HEK293 (cell line): ENCODE measurements at regions not wholly inside any gene's neighbourhood (a gene's known extent, or its start where the extent isn't known, plus 50 kb on each side); places are given as distances from the start of the nearest gene placed in this dataset.

Experiments
- CTCF ChIA-PET: fragments of 350-600 bp; formaldehyde crosslinking; extraction: SDS; loops from one replicate; lab custom pipeline; 2021; ENCODE audit warnings: antibody characterized with exemption; lab: Yijun Ruan, JAX
- POLR2A ChIA-PET: fragments of 300-600 bp; formaldehyde crosslinking; extraction: SDS; loops from one replicate; lab custom pipeline; 2020; ENCODE audit warnings: antibody characterized with exemption, inconsistent platforms; lab: Yijun Ruan, JAX
- H3K27ac ChIP-seq: fragments of 200-500 bp; sonication (Bioruptor generic); 2 replicates; pipeline ENCODE4 v1.5.1; 2014; ENCODE audit warnings: low read depth, low read length, control low read depth, inconsistent platforms; ENCODE audit errors: extremely low read depth
- H3K36me3 ChIP-seq, 2 experiments: fragments of 200-500 bp in 1 of 2; sonication (Bioruptor generic) in 1 of 2; 1 replicate in 1 of 2; 2 replicates in 1 of 2; pipeline ENCODE4 v1.5.1; 2014 to 2017; ENCODE audit warnings: inconsistent platforms in 2 of 2, low read length in 2 of 2; ENCODE audit not compliant: control insufficient read depth in 2 of 2, insufficient read depth in 1 of 2
- H3K4me1 ChIP-seq: fragments of 200-500 bp; sonication (Bioruptor generic); 2 replicates; pipeline ENCODE4 v1.5.1; 2014; ENCODE audit warnings: mild to moderate bottlenecking, low read length, inconsistent platforms; ENCODE audit not compliant: control insufficient read depth, insufficient read depth
- H3K4me3 ChIP-seq: 2 replicates; pipeline ENCODE4 v1.5.1; 2011; ENCODE audit warnings: low read depth, mild to moderate bottlenecking, control low read depth, low read length, moderate library complexity
- H3K9me3 ChIP-seq: fragments of 200-500 bp; sonication (Bioruptor generic); 2 replicates; pipeline ENCODE4 v1.5.1; 2014; ENCODE audit warnings: low read depth, low read length, inconsistent platforms; ENCODE audit not compliant: control insufficient read depth, insufficient read depth
- HOXC10 ChIP-seq: sonication (generic); formaldehyde crosslinking; IDR thresholded peaks from 2 replicates; pipeline ENCODE4 v1.8.1; 2023; ENCODE audit warnings: mild to moderate bottlenecking, missing genetic modification reagents
- HOXD13 ChIP-seq: sonication (generic); formaldehyde crosslinking; IDR thresholded peaks from 2 replicates; pipeline ENCODE4 v1.8.0; 2022; ENCODE audit warnings: missing genetic modification reagents, borderline replicate concordance
- KLF1 ChIP-seq: fragments of 450-650 bp; formaldehyde crosslinking; IDR thresholded peaks from 2 replicates; pipeline ENCODE4 v1.5.1; 2016; ENCODE audit warnings: missing biosample characterization, missing genetic modification characterization
- KLF16 ChIP-seq: fragments of 450-650 bp; formaldehyde crosslinking; IDR thresholded peaks from 2 replicates; pipeline ENCODE4 v1.5.1; 2017; ENCODE audit warnings: missing biosample characterization, missing genetic modification characterization
- PRDM10 ChIP-seq: fragments of 450-650 bp; formaldehyde crosslinking; IDR thresholded peaks from 2 replicates; pipeline ENCODE4 v1.5.1; 2016; ENCODE audit warnings: missing biosample characterization, missing genetic modification characterization
- SP3 ChIP-seq: fragments of 450-650 bp; formaldehyde crosslinking; IDR thresholded peaks from 2 replicates; pipeline ENCODE4 v1.5.1; 2016; ENCODE audit warnings: missing biosample characterization, missing genetic modification characterization
- YY2 ChIP-seq: fragments of 450-650 bp; formaldehyde crosslinking; IDR thresholded peaks from 2 replicates; pipeline ENCODE4 v1.5.1; 2016; ENCODE audit warnings: missing biosample characterization, missing genetic modification characterization
- ZBTB26 ChIP-seq: fragments of 450-650 bp; formaldehyde crosslinking; optimal IDR thresholded peaks from 2 replicates; pipeline ENCODE3; 2016; ENCODE audit warnings: missing biosample characterization, mild to moderate bottlenecking, missing genetic modification characterization
- ZBTB48 ChIP-seq: fragments of 450-650 bp; formaldehyde crosslinking; IDR thresholded peaks from 2 replicates; pipeline ENCODE4 v1.5.1; 2016; ENCODE audit warnings: missing biosample characterization, missing genetic modification characterization
- ZNF16 ChIP-seq: fragments of 450-650 bp; formaldehyde crosslinking; IDR thresholded peaks from 2 replicates; pipeline ENCODE4 v1.5.1; 2016; ENCODE audit warnings: low read depth, missing biosample characterization, missing genetic modification characterization
- ZNF23 ChIP-seq: fragments of 450-650 bp; formaldehyde crosslinking; IDR thresholded peaks from 2 replicates; pipeline ENCODE4 v1.5.1; 2016; ENCODE audit warnings: missing biosample characterization, missing genetic modification characterization, borderline replicate concordance
- ZNF248 ChIP-seq: fragments of 450-650 bp; formaldehyde crosslinking; IDR thresholded peaks from 2 replicates; pipeline ENCODE4 v1.5.1; 2017; ENCODE audit warnings: missing biosample characterization, missing genetic modification characterization
- ZNF518A ChIP-seq: fragments of 450-650 bp; formaldehyde crosslinking; conservative IDR thresholded peaks from 2 replicates; pipeline ENCODE4 v1.5.1; 2016; ENCODE audit warnings: low read depth, missing biosample characterization, missing genetic modification characterization
- ZNF521 ChIP-seq: fragments of 450-650 bp; formaldehyde crosslinking; IDR thresholded peaks from 2 replicates; pipeline ENCODE4 v1.5.1; 2017; ENCODE audit warnings: missing biosample characterization, mild to moderate bottlenecking, missing genetic modification characterization
- ZNF621 ChIP-seq: fragments of 450-650 bp; formaldehyde crosslinking; IDR thresholded peaks from 2 replicates; pipeline ENCODE4 v1.5.1; 2017; ENCODE audit warnings: missing biosample characterization, missing genetic modification characterization
- ZSCAN4 ChIP-seq: fragments of 450-650 bp; formaldehyde crosslinking; IDR thresholded peaks from 2 replicates; pipeline ENCODE4 v1.5.1; 2017; ENCODE audit warnings: missing biosample characterization, missing genetic modification characterization

- no peaks in the 10 kb centered on the region for H3K36me3 ChIP-seq
- H3K4me3 ChIP-seq: no peak overlapping the region
- peaks cover 6% of the 10 kb centered on the region; the same call in 1 of the 2 replicates for H3K4me1 ChIP-seq
- H3K9me3 ChIP-seq: no peaks in the 10 kb centered on the region; the same call in 1 of the 2 replicates
- no peak overlapping the region for H3K27ac ChIP-seq
- POLR2A ChIA-PET: no interaction called here
- no peak for TF ChIP-seq YY2 (tag by site-specific recombination)
- no peak for TF ChIP-seq HOXC10
- no peak for TF ChIP-seq ZNF23
- no peak for TF ChIP-seq KLF16 (tag by site-specific recombination)
- no peak for TF ChIP-seq ZBTB26 (tag by site-specific recombination)
- no peak for TF ChIP-seq HOXD13
- no peak for TF ChIP-seq ZNF248
- no peak for TF ChIP-seq ZNF521 (tag by site-specific recombination)
- no peak for TF ChIP-seq PRDM10
- no peak for TF ChIP-seq ZNF16 (tag by site-specific recombination)
- TF ChIP-seq ZNF621 (tag by site-specific recombination): no peak
- TF ChIP-seq ZBTB48 (tag by site-specific recombination): no peak
- no peak for TF ChIP-seq SP3
- no peak for TF ChIP-seq ZNF518A (tag by site-specific recombination)
- CTCF ChIA-PET: interaction anchor here (1.0 to 1.7 kb wide), 2 partner anchors 21 to 1150 kb away, joined by 4 read pairs; no protein-coding TSS in a partner anchor
Measured at GRCh38 chr19:31075146-31075655, 274.0 kb downstream of the TSHZ3 start.

- H3K4me3 ChIP-seq: no peak overlapping the region
- TF ChIP-seq ZSCAN4 (tag by site-specific recombination) (peak; percentile 50; the same call in 1 of the 2 replicates), KLF1 (no peak)
- ChIA-PET POLR2A (no interaction called here), CTCF (interaction anchor here (0.7 to 1.7 kb wide), 3 partner anchors 20 to 1151 kb away, joined by 3 to 4 read pairs (median 4); no protein-coding TSS in a partner anchor)
- H3K27ac ChIP-seq: no peak overlapping the region
- no peaks in the 10 kb centered on the region for H3K36me3 ChIP-seq
- peaks cover 7% of the 10 kb centered on the region; the same call in 1 of the 2 replicates for H3K4me1 ChIP-seq
- H3K9me3 ChIP-seq: no peaks in the 10 kb centered on the region
Measured at GRCh38 chr19:31074199-31075125, 274.8 kb downstream of the TSHZ3 start.
